Stimulated activated naive CD4-positive, alpha-beta T cell treated with Interleukin-2 at 50 U/mL for 16 hours (primary cell): ENCODE measurements at regions not wholly inside any gene's neighbourhood (a gene's known extent, or its start where the extent isn't known, plus 50 kb on each side); places are given as distances from the start of the nearest gene placed in this dataset.

Experiments
- DNase-seq: peaks from one replicate; lab custom pipeline; 2025; lab: John Stamatoyannopoulos, UW

DNA sequence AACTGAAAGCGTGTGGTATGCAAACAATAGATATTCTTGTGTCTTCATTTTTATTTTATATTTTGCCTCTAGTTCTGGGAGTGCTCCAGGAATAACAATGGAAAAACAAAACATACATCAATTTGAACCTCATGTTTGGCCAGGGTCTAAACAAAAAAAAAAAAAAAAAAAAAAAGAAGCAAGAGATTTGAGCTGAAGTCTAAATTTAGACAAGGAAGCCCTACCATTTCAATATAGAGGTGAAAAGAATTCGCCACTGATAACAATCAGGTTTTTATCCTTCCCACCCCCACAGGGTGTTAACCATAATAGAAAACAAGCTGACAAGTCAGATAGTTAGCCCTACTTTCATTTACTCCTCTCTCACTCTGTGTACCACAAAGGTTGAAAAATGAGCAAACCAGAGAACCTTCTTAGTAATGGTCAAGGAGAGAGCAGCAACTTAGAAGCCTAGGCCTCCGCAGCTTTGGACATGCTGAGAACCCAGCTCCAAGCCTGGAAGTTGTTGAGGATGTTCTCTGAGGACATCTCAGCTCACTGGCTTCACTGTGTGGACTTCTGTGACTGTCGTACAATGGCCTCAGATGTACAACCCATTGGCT is 118.2 kb upstream of the HMHB1 start:
- no peak for DNase-seq

DNA sequence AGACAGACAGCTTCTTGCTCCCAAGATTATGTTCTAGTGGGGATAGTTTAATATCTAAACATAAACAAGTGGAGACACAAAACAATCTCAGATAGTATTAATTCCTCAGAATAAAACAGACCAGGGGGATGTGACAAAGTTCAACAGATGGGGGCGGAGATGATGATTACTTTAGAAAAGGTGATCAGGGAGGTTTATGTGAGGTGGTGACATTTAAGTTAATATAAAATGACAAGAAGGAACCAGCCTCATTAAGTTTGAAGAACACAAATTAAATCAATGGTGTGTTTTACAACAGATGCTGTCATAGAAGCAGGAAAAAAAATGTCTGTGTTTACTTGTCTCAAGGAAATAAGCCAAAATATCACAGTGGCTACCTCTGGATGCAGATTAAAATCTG is 119.6 kb upstream of the HMHB1 start:
- no peak for DNase-seq

DNA sequence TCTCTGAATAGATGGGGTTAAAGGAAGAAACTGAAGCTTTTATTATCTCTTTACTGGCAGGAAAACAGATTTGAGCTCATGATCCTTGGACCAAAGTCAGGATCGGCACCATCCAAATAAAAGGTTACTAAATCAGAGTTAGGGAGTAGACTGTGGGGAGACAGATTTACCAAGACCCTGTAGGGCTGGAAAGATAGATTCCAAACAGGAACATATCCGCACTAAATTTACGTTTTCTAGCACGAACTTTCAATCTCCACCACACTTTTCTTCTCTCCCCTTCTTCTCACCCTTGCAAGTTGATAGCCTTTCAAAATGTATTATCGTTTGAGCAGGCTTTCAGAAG is 120.0 kb upstream of the HMHB1 start:
- no peak for DNase-seq

DNA sequence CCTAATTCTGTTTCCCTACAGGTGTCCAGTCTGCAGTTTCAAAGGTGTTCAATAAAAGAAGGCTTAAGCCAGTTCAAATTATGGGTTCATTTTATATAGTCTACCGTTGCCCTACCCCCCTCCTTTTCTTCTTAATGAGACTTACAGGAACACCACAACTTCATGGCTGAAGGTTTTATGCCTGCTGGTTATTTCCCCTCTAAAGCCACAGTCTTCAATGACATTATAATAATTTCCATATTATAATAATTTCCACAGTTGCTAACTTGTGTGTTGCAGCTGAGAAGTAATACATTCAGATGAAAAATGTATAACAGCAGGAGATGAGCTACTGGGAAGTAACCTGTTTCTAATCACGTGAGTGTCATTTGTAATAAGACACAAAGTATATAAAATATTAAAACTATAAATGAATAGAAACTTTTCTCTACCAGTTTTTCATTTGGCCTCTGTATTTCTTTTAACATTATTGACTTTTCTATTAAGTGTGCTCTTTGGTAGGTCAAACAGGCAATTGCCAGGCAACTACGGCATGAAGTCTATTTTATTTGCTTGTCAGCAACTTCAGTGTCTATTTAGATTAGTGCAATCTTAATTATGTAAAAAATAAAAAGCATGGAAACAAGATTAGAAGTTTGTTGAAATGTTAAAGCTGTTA is 120.5 kb upstream of the HMHB1 start:
- DNase-seq = no peak

DNA sequence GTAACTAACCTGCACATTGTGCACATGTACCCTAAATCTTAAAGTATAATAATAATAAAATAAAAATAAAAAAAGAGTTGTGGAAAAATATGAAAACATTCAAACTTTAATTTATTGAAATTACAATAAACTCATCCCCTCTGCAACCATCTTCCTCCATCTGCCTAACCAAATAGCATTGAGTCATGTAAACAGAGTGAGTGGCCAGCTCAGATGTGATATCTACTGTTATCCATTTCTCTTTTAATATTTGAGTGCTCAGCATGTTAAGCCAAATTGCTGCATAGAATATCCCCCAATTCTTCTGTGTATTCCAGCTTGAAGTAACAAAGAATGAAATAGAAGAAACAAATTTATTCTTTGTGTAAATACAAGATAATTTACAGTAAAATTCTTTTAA is 124.4 kb upstream of the HMHB1 start:
- DNase-seq = no peak

GRCh38 chr5:143685246-143685815 is 126.6 kb upstream of the HMHB1 start:
- DNase-seq = no peak

DNA sequence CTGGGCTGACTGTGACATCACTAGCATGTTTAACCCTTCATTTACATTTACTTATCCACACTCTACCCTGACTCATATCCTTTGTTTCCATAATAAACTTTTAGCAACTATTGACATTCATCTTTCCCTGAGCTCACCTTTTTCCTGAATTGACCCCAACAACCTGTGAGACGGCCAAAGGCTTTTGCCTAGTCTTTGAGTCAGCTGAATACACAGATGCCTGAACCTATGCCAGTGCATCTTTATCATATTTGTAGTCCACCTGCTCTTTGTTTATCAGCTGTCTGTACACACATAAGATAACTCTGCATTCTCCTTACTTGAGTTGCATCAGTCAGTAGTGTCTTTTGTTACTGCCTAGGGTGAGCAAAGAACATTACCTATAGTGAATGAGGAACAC is 128.5 kb upstream of the HMHB1 start:
- DNase-seq = no peak

DNA sequence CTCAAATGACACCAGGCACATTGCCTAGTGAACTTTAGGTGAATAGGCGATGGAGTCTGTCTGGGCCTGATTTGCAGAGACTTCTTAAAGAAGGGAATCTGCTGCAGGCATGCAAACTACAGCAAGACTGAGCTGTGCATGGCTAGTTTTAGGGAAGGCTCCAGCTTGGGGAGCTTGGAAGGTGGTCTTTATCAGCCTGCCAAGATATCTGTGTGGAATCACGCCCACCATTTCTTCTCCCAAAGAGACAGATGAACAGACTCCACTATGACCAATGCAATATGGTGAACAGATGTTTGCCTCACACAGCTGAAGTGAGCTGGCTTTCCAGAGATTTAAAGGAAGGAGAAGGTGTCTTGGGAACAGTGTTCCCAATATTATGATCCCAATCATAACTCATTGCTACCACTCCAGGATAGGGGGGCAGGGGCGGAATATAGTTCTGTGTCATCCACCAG is 129.0 kb upstream of the HMHB1 start:
- DNase-seq = no peak

DNA sequence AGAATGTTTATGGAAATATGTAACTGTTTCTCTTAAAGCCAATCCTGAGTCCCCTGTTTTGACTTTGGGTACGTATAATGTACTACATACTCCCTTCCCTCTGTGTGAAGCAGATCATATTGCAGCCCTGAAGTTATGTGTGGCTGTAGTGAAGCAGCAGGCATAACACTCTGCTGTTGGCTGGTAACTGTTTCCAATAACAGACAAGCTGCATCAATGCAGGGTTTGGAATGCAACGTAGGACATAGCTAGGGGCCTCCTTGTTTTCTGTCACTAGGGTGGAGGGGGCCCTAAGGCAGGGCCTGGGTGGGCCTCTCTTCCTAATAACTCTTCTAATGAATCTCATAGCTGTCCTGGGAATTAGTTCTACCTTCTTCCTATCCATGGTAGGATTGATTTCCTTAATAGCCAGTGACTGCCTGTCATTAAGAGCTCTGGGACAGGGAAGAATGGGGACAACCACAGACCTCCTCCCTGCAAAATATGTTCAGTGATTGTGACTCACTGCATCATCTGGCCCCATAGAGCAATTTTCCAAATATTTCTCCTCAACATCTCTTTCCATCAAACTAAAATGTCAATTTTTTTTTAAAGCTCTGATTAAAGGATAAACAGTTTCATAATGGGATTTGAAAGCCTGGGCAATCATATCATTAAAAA is 129.6 kb upstream of the HMHB1 start:
- no peak for DNase-seq

DNA sequence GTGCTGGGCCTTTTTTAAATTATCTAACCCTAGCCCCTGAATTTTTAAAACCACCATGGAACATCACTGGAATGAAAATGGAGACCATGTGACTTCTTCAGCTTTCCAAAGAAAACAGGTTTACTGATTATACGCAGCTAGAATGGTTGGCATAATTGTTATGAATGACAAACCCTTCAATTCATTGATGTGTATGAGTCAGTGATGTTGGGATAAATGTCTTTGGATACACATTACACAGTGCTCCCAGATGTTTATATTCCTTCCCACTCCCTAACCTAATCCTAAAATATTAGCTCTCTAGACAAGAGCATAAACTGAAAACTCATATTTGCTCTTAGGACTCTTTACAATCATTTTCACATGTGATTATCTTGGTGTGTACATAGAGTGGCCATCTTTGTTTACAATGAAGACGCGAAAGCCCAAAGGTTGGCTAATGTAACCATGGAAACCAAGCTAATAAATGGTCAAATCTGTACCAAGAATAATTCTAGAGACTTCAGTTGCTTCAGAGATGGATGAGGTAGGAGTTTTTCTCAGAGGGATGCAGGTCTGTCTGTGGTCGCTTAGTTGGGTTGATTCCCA is 131.2 kb upstream of the HMHB1 start:
- DNase-seq = no peak

DNA sequence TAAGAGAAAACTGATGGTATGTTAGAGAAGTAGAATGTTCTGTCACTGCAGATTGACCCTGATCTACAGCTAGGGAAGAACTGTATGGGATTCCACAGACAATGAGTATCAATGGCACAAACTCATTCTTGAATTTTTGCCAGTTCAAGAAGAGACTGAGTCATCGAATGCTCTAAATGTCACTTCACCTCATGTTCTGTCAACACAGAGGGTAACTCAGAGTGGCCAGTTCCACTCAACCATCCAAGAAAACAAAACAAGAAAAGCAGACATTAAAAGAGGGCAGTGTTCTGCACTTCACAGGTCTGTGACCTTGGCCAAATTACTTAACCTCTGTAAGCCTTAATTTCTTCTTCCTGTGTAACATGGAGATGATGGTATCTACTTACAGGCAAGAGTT is 132.2 kb upstream of the HMHB1 start:
- no peak for DNase-seq

GRCh38 chr5:143678148-143678905 is 133.6 kb upstream of the HMHB1 start:
- DNase-seq = no peak

DNA sequence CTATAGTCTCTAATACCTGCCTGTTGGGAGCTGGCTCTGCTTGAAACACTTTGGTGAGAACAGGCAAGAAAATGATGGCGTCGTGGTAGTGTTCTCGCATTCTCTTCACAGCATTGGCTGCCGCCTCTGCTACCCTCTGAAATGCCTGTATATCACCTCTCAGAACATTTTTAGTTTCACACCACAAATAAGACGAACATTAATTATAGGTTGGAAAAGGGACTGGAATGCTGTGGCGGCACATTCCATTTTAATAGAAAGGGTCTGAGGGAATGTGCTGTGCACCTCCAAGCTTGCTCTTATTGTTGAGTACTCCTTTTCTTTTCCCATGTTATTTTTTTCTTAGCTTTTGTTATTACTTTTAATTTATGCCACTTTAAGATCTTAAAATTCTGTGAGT is 134.6 kb upstream of the HMHB1 start:
- no peak for DNase-seq

DNA sequence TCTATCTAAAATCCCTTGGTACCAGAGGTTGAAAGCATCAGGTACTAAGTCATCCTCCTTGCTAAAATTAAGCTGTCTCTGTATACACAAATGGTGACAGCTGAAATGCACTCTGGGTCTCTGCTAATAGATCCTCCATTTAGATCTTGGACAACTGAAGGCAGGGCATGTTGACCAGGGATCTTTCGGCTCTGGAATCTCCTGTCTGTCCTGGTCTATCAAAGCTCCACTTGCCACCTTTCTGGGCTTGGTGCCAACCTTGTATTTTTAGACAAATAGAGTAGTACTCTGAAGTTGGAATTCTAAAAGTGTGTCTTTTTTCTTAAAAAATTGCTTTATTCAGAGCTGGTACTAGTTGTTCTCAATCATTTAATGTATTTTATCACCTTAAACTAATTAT is 135.2 kb upstream of the HMHB1 start:
- DNase-seq = no peak

DNA sequence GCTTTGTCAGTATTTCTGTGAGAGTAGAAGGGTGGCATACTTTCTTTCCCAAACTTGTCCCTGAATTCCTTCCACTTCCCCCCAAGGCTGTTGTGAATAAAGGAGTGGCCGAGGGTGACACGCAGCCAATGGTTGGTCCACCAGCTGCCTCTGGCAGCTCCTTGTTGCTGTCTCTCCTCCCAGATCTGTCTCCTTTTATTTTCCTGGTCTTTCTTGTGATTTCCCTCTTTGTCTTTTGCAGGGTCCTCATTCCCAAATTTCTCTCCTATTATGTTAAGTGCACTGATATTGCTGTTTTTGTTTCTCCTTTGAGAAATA is 137.5 kb upstream of the HMHB1 start:
- no peak for DNase-seq

DNA sequence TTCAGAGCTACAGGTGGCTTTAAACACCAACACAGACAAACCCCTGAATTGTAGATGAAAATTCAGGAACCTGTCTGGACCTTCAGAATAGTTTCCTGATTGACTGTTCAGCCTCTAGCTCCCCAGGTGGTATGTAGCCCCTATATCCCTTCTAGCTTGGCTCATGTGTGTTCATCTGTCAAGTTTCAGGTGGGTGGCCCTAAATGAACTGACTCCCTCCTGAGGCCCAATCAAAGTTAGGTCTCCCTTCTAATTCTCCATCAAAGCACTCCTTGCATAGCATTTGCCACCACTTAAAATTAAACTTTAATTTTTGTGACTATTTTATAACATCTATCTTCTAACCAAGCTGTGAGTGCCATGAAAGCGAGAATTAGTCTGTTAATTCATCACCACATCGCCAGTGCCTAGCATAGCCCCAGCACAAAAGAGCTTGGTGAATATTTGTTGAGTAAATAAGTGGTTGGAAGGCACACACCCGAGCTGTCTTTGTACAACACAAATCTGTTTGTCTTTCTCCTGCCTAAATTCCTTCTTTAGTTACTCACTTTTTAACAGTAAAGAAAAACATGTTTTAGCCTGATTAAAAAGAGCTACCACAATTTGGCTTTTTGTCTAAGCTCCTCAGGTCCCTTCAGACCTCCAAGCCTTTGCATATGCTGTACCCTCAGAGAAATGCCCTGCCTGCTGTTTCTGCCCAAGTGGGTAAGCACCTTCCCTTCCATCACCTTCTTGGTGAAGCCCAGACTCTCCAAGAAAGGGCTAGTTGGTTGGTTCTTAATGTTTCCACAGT is 138.1 kb upstream of the HMHB1 start:
- DNase-seq = no peak

DNA sequence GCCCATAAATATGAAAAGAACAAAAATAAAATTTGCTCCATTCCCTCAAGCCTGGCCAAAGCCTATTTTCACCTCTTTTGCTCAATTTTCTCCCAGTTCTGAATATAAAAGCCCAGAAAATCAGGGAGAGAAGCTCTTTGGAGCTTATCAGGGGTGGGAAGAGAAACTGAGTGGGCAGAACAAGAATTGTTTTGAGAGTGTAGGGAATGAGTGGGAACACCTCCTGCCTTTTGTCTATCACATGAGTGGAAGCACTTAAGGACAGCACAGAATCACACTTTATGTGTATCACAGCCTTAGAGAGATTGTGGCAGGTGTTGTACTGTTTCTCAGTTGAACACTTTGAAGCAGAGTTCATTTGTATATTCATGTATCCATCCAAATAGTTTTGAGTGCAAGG is 139.2 kb upstream of the HMHB1 start:
- no peak for DNase-seq

- no peak for DNase-seq
Observed at GRCh38 chr5:143671674-143672569, 140.0 kb upstream of the HMHB1 start.

DNA sequence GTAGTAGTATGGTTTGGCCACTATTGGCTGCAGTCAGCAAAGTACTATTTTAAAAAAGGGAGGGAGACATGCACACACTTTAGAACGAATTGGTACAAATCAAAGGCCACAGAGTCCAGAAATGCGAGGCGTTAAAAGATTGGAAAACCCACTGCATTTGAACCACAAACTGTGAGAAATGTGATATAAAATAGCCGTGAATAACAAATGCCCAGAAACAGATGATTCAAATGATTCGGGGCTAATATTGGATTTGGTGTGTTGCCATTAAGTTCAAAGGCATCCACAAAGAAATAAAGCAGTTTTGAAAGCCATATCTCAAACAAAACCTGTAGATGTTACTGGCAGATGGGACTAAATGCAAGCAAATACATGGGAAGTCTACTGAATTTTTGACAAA is 140.9 kb upstream of the HMHB1 start:
- DNase-seq = no peak

- DNase-seq = no peak
Observed at GRCh38 chr5:143665866-143666265, 146.1 kb upstream of the HMHB1 start.

- no peak for DNase-seq
Observed at GRCh38 chr5:143664623-143665022, 147.3 kb upstream of the HMHB1 start.
